ENCODE measurements at regions not wholly inside any gene's neighbourhood (a gene's known extent, or its start where the extent isn't known, plus 50 kb on each side); places are given as distances from the start of the nearest gene placed in this dataset.

DNA sequence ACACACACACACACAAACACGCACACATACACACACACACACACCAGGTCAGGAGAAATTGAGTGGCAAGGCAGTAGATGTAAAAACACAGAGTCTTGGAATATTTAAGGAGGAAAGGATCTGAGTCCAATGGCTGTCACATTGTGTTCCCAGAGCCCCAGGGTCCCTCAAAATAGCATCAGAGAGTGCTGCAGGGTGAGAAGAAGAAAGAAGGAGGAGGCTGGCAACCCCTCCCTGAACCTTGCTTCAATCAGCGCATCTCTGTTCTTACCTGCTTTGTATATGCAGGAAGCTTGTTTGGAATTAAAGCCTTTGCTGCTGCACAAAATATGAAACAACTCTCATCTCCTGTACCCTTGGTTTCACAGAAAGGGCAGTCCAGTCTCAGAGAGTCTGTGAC lies 406.5 kb downstream of the MIAT start:
- intact Hi-C loops (cut with DNase I), result no loop called here
- no peak overlapping the region for H3K27ac ChIP-seq (ENCODE audit: low read depth in 2 of 2, low read length in 2 of 2)
- no peak for TF ChIP-seq CTCF (IDR thresholded peaks at IDR 0.05; ENCODE audit: borderline replicate concordance, extremely low read depth, insufficient read depth)
- no peaks in the 10 kb centered on the region for H3K27me3 ChIP-seq (ENCODE audit: control insufficient read depth, insufficient read depth, low read length)
- no peak overlapping the region for H3K4me3 ChIP-seq (ENCODE audit: low read length in 3 of 3)
- H3K4me1 ChIP-seq (ENCODE audit: control insufficient read depth in 2 of 3, insufficient read depth in 2 of 3, low read depth in 1 of 3, low read length in 3 of 3), result no peaks in the 10 kb centered on the region
- no peak for DNase-seq
- H3K9ac ChIP-seq (ENCODE audit: low read length in 3 of 3), result no peak overlapping the region
- FAIRE-seq, result no peak
- H3K36me3 ChIP-seq (ENCODE audit: control insufficient read depth in 2 of 3, insufficient read depth in 3 of 3, low read length in 3 of 3), result no peaks in the 10 kb centered on the region
- no peaks in the 10 kb centered on the region for H3K9me3 ChIP-seq (ENCODE audit: control insufficient read depth in 2 of 3, insufficient read depth in 1 of 3, low read length in 3 of 3)

DNA sequence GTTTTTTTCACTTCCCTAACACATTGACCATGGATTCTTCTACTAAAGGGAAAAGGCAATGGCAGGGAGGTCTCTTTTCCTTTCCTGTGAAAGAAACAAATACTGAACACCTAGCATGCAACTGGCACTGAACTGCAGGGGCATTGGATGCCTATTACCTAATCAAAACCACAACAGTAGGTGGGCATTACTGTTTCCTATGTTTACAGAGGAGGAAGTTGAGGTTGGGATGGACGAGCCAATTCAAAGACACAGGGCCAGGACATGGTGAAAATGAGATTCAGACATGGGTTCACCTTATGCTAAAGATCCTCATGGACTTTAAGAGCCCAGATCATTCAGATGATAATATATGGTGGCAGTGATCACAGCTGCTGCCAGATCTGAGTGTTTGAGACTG lies 407.0 kb downstream of the MIAT start:
- no peaks in the 10 kb centered on the region for H3K36me3 ChIP-seq (ENCODE audit: control insufficient read depth in 2 of 3, insufficient read depth in 3 of 3, low read length in 3 of 3)
- no peak overlapping the region for H3K4me3 ChIP-seq (ENCODE audit: low read length in 3 of 3)
- FAIRE-seq (no peak), DNase-seq (no peak)
- H3K27ac ChIP-seq (ENCODE audit: low read depth in 2 of 2, low read length in 2 of 2), result no peak overlapping the region
- intact Hi-C loops (cut with DNase I), result no loop called here
- no peak for TF ChIP-seq CTCF (IDR thresholded peaks at IDR 0.05; ENCODE audit: borderline replicate concordance, extremely low read depth, insufficient read depth)
- no peaks in the 10 kb centered on the region for H3K4me1 ChIP-seq (ENCODE audit: control insufficient read depth in 2 of 3, insufficient read depth in 2 of 3, low read depth in 1 of 3, low read length in 3 of 3)
- H3K9me3 ChIP-seq (ENCODE audit: control insufficient read depth in 2 of 3, insufficient read depth in 1 of 3, low read length in 3 of 3), result no peaks in the 10 kb centered on the region
- no peaks in the 10 kb centered on the region for H3K27me3 ChIP-seq (ENCODE audit: control insufficient read depth, insufficient read depth, low read length)
- H3K9ac ChIP-seq (ENCODE audit: low read length in 3 of 3), result no peak overlapping the region

- FAIRE-seq, result no peak
- no peaks in the 10 kb centered on the region for H3K36me3 ChIP-seq (ENCODE audit: control insufficient read depth in 2 of 3, insufficient read depth in 3 of 3, low read length in 3 of 3)
- DNase-seq, result peak in 1 of 5 donors; percentile 42
- H3K4me3 ChIP-seq (ENCODE audit: low read length in 3 of 3), result no peak overlapping the region
- H3K9me3 ChIP-seq (ENCODE audit: control insufficient read depth in 2 of 3, insufficient read depth in 1 of 3, low read length in 3 of 3), result no peaks in the 10 kb centered on the region
- intact Hi-C loops (cut with DNase I), result no loop called here
- no peak overlapping the region for H3K9ac ChIP-seq (ENCODE audit: low read length in 3 of 3)
- H3K4me1 ChIP-seq (ENCODE audit: control insufficient read depth in 2 of 3, insufficient read depth in 2 of 3, low read depth in 1 of 3, low read length in 3 of 3), result no peaks in the 10 kb centered on the region
- TF ChIP-seq CTCF (IDR thresholded peaks at IDR 0.05; ENCODE audit: borderline replicate concordance, extremely low read depth, insufficient read depth), result no peak
- H3K27ac ChIP-seq (ENCODE audit: low read depth in 2 of 2, low read length in 2 of 2), result no peak overlapping the region
- H3K27me3 ChIP-seq (ENCODE audit: control insufficient read depth, insufficient read depth, low read length), result no peaks in the 10 kb centered on the region
These were observed 407.9 kb downstream of the MIAT start for GRCh38 chr22:27065279-27065678.

DNA sequence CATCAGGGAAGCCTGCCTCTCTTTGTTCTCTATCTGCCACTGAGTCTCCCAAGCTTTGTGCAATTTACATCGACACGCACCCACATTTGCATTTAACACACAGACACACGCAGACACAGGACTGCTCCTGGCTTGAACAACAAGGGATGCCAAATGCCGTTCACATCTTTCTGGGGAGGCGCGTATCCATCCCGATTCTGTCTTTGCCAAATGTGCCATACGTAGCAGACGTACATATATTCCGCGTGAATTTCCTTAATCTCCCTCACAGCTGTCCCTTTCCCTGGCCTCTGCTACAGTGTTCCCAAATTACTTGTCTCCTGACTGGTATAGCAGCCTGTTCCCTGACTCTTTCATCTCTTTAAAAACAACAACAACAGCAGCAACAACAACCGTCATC lies 409.5 kb downstream of the MIAT start:
- no peak overlapping the region for H3K27ac ChIP-seq (ENCODE audit: low read depth in 2 of 2, low read length in 2 of 2)
- H3K4me3 ChIP-seq (ENCODE audit: low read length in 3 of 3), result no peak overlapping the region
- no peaks in the 10 kb centered on the region for H3K4me1 ChIP-seq (ENCODE audit: control insufficient read depth in 2 of 3, insufficient read depth in 2 of 3, low read depth in 1 of 3, low read length in 3 of 3)
- H3K36me3 ChIP-seq (ENCODE audit: control insufficient read depth in 2 of 3, insufficient read depth in 3 of 3, low read length in 3 of 3), result no peaks in the 10 kb centered on the region
- H3K27me3 ChIP-seq (ENCODE audit: control insufficient read depth, insufficient read depth, low read length), result no peaks in the 10 kb centered on the region
- intact Hi-C loops (cut with DNase I), result no loop called here
- FAIRE-seq (no peak), DNase-seq (no peak)
- TF ChIP-seq CTCF (IDR thresholded peaks at IDR 0.05; ENCODE audit: borderline replicate concordance, extremely low read depth, insufficient read depth), result no peak
- H3K9me3 ChIP-seq (ENCODE audit: control insufficient read depth in 2 of 3, insufficient read depth in 1 of 3, low read length in 3 of 3), result no peaks in the 10 kb centered on the region
- H3K9ac ChIP-seq (ENCODE audit: low read length in 3 of 3), result no peak overlapping the region

Measured in kidney (tissue), 13 donors.